Upper lobe of right lung (tissue), 1 donor: ENCODE measurements at regions not wholly inside any gene's neighbourhood (a gene's known extent, or its start where the extent isn't known, plus 50 kb on each side); places are given as distances from the start of the nearest gene placed in this dataset.

Experiments
- ATAC-seq: fragments of 200-7000 bp; cut with Tn5 transposase; one replicate; pipeline ENCODE4 v1.9.1; 2020; ENCODE audit warnings: mild to moderate bottlenecking, moderate library complexity
- DNase-seq: peaks from one replicate; pipeline ENCODE4 v3.0.0-alpha.2; 2020
- H3K27ac ChIP-seq: fragments of 200-600 bp; one replicate; pipeline ENCODE4 v1.8.0; 2022
- H3K27me3 ChIP-seq: fragments of 200-600 bp; one replicate; pipeline ENCODE4 v1.8.0; 2022; ENCODE audit warnings: mild to moderate bottlenecking
- H3K36me3 ChIP-seq: fragments of 200-600 bp; one replicate; pipeline ENCODE4 v1.8.0; 2022
- H3K4me1 ChIP-seq: fragments of 200-600 bp; one replicate; pipeline ENCODE4 v1.8.0; 2022
- H3K4me3 ChIP-seq: fragments of 200-600 bp; one replicate; pipeline ENCODE4 v1.8.0; 2022; ENCODE audit warnings: mild to moderate bottlenecking
- H3K9me3 ChIP-seq: fragments of 200-600 bp; one replicate; pipeline ENCODE4 v1.8.0; 2022
- intact Hi-C: fragments of 100-400 bp; cut with DNase I; formaldehyde crosslinking; loops from one replicate; pipeline ENCODE4 v1.11.0; 2022
- TF ChIP-seq, protein P1 (sequence below): fragments of 200-600 bp; IDR thresholded peaks from one replicate; pipeline ENCODE4 v1.8.0; 2022; ENCODE audit warnings: antibody characterized with exemption
- donor health status: DM: no; HTN: yes; CAD: no; lungs with severe emphysema.

DNA sequence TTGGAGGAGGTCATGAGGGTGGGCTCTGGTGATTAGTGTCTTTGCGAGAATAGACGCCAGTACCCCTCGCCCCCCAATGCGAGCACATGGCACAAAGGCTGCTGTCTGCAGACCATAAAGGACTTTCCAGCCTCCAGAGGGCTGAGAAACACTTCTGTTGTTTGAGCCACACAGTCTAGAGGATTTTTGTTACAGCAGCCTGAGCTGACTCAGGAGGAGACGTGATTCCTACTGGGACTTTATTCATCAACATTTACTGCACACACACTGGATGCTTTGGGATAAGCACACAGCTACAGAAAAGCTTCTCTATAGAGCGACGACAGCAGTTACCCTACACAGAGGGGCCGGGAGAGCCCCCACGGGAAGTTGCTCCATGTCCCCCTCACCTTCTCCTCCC lies 345.0 kb downstream of the CTTN start:
- DNase-seq = no peak
- TF ChIP-seq, protein P1, sequence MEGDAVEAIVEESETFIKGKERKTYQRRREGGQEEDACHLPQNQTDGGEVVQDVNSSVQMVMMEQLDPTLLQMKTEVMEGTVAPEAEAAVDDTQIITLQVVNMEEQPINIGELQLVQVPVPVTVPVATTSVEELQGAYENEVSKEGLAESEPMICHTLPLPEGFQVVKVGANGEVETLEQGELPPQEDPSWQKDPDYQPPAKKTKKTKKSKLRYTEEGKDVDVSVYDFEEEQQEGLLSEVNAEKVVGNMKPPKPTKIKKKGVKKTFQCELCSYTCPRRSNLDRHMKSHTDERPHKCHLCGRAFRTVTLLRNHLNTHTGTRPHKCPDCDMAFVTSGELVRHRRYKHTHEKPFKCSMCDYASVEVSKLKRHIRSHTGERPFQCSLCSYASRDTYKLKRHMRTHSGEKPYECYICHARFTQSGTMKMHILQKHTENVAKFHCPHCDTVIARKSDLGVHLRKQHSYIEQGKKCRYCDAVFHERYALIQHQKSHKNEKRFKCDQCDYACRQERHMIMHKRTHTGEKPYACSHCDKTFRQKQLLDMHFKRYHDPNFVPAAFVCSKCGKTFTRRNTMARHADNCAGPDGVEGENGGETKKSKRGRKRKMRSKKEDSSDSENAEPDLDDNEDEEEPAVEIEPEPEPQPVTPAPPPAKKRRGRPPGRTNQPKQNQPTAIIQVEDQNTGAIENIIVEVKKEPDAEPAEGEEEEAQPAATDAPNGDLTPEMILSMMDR = no peak
- Histone ChIP-seq H3K27me3 (no peaks in the 10 kb centered on the region), H3K27ac (no peak overlapping the region), H3K4me3 (no peak overlapping the region), H3K36me3 (no peaks in the 10 kb centered on the region), H3K4me1 (no peaks in the 10 kb centered on the region), H3K9me3 (no peaks in the 10 kb centered on the region)
- no peak for ATAC-seq
- intact Hi-C loops = no loop called here

DNA sequence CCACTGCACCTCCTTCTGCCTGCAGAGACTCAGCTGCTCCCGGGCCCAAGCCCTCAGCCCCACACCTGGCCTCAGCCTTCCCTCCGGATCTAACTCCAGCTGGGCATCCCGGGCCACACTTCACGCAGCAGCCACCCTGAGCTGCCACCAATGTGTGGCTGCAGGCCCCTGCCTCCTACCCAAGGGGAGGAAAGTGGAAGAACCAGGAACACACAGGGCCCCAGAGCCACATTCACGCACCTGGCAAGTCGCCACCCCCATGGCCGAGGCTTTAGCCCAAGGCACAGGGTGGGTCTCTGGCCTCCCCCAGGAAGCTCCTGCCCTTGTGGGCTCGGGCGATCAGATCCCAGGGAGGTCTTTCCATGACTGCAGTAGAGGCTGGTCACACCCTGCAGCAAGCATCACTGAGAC lies 345.6 kb downstream of the CTTN start:
- TF ChIP-seq, protein P1 = no peak
- intact Hi-C loops = no loop called here
- no peak overlapping the region for H3K27ac ChIP-seq

DNA sequence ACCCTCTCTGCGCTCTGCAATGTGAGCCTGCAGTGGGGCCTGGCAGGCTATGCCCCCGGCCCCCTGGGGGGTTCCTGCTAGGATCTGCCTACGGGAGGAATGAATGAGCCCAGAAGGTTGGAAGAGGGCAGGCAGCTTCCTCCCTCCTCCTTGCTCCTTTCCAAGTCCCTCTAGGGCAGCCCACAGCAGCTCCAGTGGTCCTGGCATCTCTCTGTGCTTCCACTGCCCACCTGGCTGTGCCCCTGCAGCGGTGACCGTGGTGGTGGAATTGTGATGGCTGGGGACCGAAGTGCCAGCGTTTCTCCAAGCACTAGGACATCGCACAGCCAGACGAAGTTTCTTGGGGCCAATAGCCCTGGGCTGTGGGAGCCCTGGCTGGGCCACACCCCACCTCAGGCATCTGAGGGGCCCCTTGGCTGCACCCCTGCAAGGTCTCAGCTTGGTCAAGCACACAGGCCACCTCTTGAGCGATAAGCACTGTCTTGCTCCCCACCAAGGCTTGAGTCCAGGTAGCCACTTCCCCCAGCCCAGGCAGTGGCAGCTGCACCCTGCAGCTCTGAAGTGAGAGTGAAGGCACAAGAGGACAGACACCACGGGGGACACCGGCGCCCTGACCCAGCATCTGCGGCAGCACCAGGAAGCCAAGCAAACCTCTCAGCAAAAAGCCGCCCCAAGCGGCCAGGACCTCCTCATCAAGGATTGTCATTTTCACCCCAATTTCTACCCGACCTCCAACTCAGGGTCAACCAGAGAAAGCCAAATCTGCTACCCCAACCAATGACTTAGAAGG lies 346.3 kb downstream of the CTTN start:
- H3K36me3 ChIP-seq = no peaks in the 10 kb centered on the region
- H3K27me3 ChIP-seq = no peaks in the 10 kb centered on the region
- H3K9me3 ChIP-seq = no peaks in the 10 kb centered on the region
- H3K4me3 ChIP-seq = no peak overlapping the region
- TF ChIP-seq, protein P1 = no peak
- no peaks in the 10 kb centered on the region for H3K4me1 ChIP-seq
- DNase-seq (peak; percentile 56), ATAC-seq (no peak)
- no peak overlapping the region for H3K27ac ChIP-seq
- intact Hi-C loops = no loop called here

More for the DNA sequence above, 345.6 kb downstream of the CTTN start:
- peak; percentile 48 for DNase-seq
- Histone ChIP-seq H3K27me3 (no peaks in the 10 kb centered on the region), H3K4me1 (no peaks in the 10 kb centered on the region), H3K4me3 (no peak overlapping the region), H3K36me3 (no peaks in the 10 kb centered on the region), H3K9me3 (no peaks in the 10 kb centered on the region)
- ATAC-seq = no peak

DNA sequence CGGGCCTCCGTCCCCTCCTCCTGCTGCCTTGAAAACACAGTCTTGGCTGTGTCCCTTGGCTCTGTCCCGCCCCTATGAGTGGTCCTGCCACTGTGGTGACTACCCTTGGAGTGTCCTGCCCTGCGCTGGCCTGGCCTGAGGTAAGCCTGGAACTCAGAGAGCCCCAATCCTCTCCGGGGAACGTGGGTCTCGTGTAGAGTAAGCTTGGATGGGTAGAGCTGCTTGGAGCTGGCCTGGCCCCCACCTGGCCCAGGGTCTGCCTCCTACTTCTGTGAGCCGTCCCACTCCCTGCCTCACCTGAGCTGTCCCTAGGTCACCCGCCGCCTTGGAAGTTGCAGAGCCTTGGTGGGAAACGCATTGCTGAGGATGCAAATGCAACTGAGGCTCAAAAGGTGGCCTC lies 347.1 kb downstream of the CTTN start:
- no peaks in the 10 kb centered on the region for H3K36me3 ChIP-seq
- TF ChIP-seq, protein P1 = no peak

DNA sequence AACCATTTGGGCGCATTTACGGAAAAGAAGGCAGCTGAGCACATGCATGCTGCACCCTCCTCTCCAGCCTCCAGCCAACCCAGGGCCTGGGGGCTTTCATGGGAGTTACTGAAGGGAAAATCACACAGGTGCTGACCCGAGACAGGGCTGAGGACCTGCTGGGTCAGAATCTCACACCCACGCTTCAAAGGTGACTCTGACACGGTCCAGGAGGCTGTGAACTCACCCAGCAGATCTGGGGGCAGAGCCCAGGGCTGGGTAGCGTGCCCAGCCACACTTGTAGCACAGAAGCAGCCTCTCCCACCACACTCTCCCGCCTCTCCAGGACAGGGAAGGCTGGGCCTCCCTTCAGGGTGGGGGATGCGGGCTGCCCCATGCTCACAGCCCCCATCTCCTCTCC lies 347.6 kb downstream of the CTTN start:
- peaks cover 6% of the 10 kb centered on the region for H3K9me3 ChIP-seq
- no peaks in the 10 kb centered on the region for H3K4me1 ChIP-seq
- H3K27ac ChIP-seq = no peak overlapping the region
- H3K36me3 ChIP-seq = no peaks in the 10 kb centered on the region
- no peak for DNase-seq
- no peaks in the 10 kb centered on the region for H3K27me3 ChIP-seq
- TF ChIP-seq, protein P1 = no peak
- intact Hi-C loops = no loop called here
- H3K4me3 ChIP-seq = no peak overlapping the region
- no peak for ATAC-seq

More for the DNA sequence above, 347.1 kb downstream of the CTTN start:
- peaks cover 3% of the 10 kb centered on the region for H3K9me3 ChIP-seq
- no peaks in the 10 kb centered on the region for H3K27me3 ChIP-seq
- no peak for ATAC-seq
- H3K4me3 ChIP-seq = no peak overlapping the region
- peak; percentile 52 for DNase-seq
- intact Hi-C loops = no loop called here
- H3K27ac ChIP-seq = no peak overlapping the region
- no peaks in the 10 kb centered on the region for H3K4me1 ChIP-seq
